IMR-90 (cell line): ENCODE measurements at regions not wholly inside any gene's neighbourhood (a gene's known extent, or its start where the extent isn't known, plus 50 kb on each side); places are given as distances from the start of the nearest gene placed in this dataset.

ENCODE experiments used
- ATAC-seq: fragments of 200-7000 bp; cut with Tn5 transposase; 2 replicates; pipeline ENCODE4 v1.9.1; 2020; ENCODE audit warnings: low read depth, mild to moderate bottlenecking, moderate library complexity
- BruUV-seq: library from RNA; stranded (reverse); fragments of 400-500 nt; replicated peaks from 2 replicates; lab custom pipeline; 2021; lab: Mats Ljungman, UMichigan
- CTCF ChIA-PET: fragments of 300-600 bp; formaldehyde crosslinking; extraction: SDS; loops from one replicate; lab custom pipeline; 2021; ENCODE audit warnings: antibody characterized with exemption; lab: Yijun Ruan, JAX
- POLR2A ChIA-PET: fragments of 300-600 bp; sonication (Branson Sonifier 250); formaldehyde crosslinking; loops from one replicate; lab custom pipeline; 2022; ENCODE audit warnings: antibody characterized with exemption; ENCODE audit not compliant: unreplicated experiment; lab: Charles Lee
- DNase-seq: peaks from one replicate; pipeline ENCODE4 v3.0.0; 2013
- H2AFZ ChIP-seq: replicated peaks from 2 replicates; pipeline ENCODE3; 2013; ENCODE audit warnings: low read length, mild to moderate bottlenecking; ENCODE audit not compliant: poor library complexity
- H2AK5ac ChIP-seq: 2 replicates; pipeline ENCODE4 v1.6.1; 2013; ENCODE audit warnings: low read depth, low read length, inconsistent platforms
- H2AK9ac ChIP-seq: replicated peaks from 2 replicates; pipeline ENCODE3; 2013; ENCODE audit warnings: mild to moderate bottlenecking, low read depth, low read length, moderate library complexity; ENCODE audit not compliant: poor library complexity
- H2BK120ac ChIP-seq: 2 replicates; pipeline ENCODE4 v1.6.1; 2013; ENCODE audit warnings: low read depth, low read length, inconsistent platforms
- H2BK15ac ChIP-seq: 3 replicates; pipeline ENCODE4 v1.6.1; 2013; ENCODE audit warnings: low read depth, low read length, inconsistent platforms
- H2BK20ac ChIP-seq: 2 replicates; pipeline ENCODE4 v1.6.1; 2013; ENCODE audit warnings: low read depth, mild to moderate bottlenecking, inconsistent platforms, low read length, moderate library complexity
- H2BK5ac ChIP-seq: 2 replicates; pipeline ENCODE4 v1.6.1; 2013; ENCODE audit warnings: mild to moderate bottlenecking, low read depth, low read length, inconsistent platforms; ENCODE audit not compliant: poor library complexity, severe bottlenecking
- H3K14ac ChIP-seq: replicated peaks from 2 replicates; pipeline ENCODE4 v1.6.1; 2013; ENCODE audit warnings: low read depth, low read length, inconsistent platforms
- H3K18ac ChIP-seq: 2 replicates; pipeline ENCODE4 v1.6.1; 2013; ENCODE audit warnings: low read depth, low read length, control low read depth
- H3K23ac ChIP-seq: 2 replicates; pipeline ENCODE4 v1.6.1; 2013; ENCODE audit warnings: low read depth, low read length, inconsistent platforms
- H3K27ac ChIP-seq: 2 replicates; pipeline ENCODE4 v1.5.1; 2013; ENCODE audit warnings: mild to moderate bottlenecking, control low read depth, low read length; ENCODE audit not compliant: insufficient read depth
- H3K27me3 ChIP-seq: 2 replicates; pipeline ENCODE4 v1.6.1; 2013; ENCODE audit warnings: low read length; ENCODE audit not compliant: control insufficient read depth, insufficient read depth
- H3K36me3 ChIP-seq: 2 replicates; pipeline ENCODE4 v1.6.1; 2013; ENCODE audit warnings: low read length, mixed read lengths; ENCODE audit not compliant: control insufficient read depth, insufficient read depth
- H3K4ac ChIP-seq: 2 replicates; pipeline ENCODE4 v1.6.1; 2013; ENCODE audit warnings: low read depth, low read length, inconsistent platforms
- H3K4me1 ChIP-seq: 2 replicates; pipeline ENCODE4 v1.6.1; 2013; ENCODE audit warnings: low read length, mixed read lengths; ENCODE audit not compliant: control insufficient read depth, insufficient read depth
- H3K4me2 ChIP-seq: 2 replicates; pipeline ENCODE4 v1.6.1; 2013; ENCODE audit warnings: low read depth, mild to moderate bottlenecking, control low read depth, low read length, moderate library complexity
- H3K4me3 ChIP-seq: 2 replicates; pipeline ENCODE4 v1.5.1; 2013; ENCODE audit warnings: low read depth, mild to moderate bottlenecking, control low read depth, low read length, moderate library complexity; ENCODE audit not compliant: insufficient read depth
- H3K56ac ChIP-seq: 2 replicates; pipeline ENCODE4 v1.6.1; 2013; ENCODE audit warnings: low read length, inconsistent platforms; ENCODE audit not compliant: insufficient read depth; ENCODE audit errors: extremely low read depth
- H3K79me1 ChIP-seq, 2 experiments: 2 replicates each; pipeline ENCODE4 v1.6.1; 2013; ENCODE audit warnings: low read length in 2 of 2, inconsistent platforms in 1 of 2, low read depth in 1 of 2
- H3K9ac ChIP-seq: 2 replicates; pipeline ENCODE4 v1.6.1; 2013; ENCODE audit warnings: low read depth, low read length, control low read depth
- H3K9me1 ChIP-seq: 2 replicates; pipeline ENCODE4 v1.6.1; 2013; ENCODE audit warnings: low read length, inconsistent platforms; ENCODE audit not compliant: insufficient read depth
- H3K9me3 ChIP-seq: 2 replicates; pipeline ENCODE4 v1.6.1; 2013; ENCODE audit warnings: low read length; ENCODE audit not compliant: control insufficient read depth, insufficient read depth
- H4K20me1 ChIP-seq: 2 replicates; pipeline ENCODE4 v1.6.1; 2013; ENCODE audit warnings: low read length, inconsistent platforms; ENCODE audit not compliant: insufficient read depth
- H4K5ac ChIP-seq: 2 replicates; pipeline ENCODE4 v1.6.1; 2013; ENCODE audit warnings: mild to moderate bottlenecking, low read depth, low read length, control low read depth
- H4K8ac ChIP-seq, 2 experiments: 2 replicates each; pipeline ENCODE4 v1.6.1; 2013; ENCODE audit warnings: low read depth in 2 of 2, low read length in 2 of 2, control low read depth in 1 of 2, inconsistent platforms in 1 of 2
- H4K91ac ChIP-seq: 2 replicates; pipeline ENCODE4 v1.6.1; 2013; ENCODE audit warnings: low read depth, low read length, inconsistent platforms; ENCODE audit not compliant: insufficient read depth
- CEBPB ChIP-seq: IDR thresholded peaks from 2 replicates; pipeline ENCODE4 v1.6.1; 2012; ENCODE audit warnings: low read depth, low read length, improper control_type of control experiment
- CHD1 ChIP-seq: IDR thresholded peaks from 2 replicates; pipeline ENCODE4 v1.6.1; 2012; ENCODE audit warnings: low read depth, low read length, improper control_type of control experiment
- FOS ChIP-seq: fragments of 150-350 bp; IDR thresholded peaks from 2 replicates; pipeline ENCODE4 v1.6.1; 2016; ENCODE audit warnings: low read depth, low read length
- MAFK ChIP-seq: IDR thresholded peaks from 2 replicates; pipeline ENCODE4 v1.6.1; 2012; ENCODE audit warnings: low read depth, low read length, improper control_type of control experiment
- MXI1 ChIP-seq: IDR thresholded peaks from 2 replicates; pipeline ENCODE4 v1.6.1; 2012; ENCODE audit warnings: low read depth, mild to moderate bottlenecking, low read length, moderate library complexity, borderline replicate concordance
- NFE2L2 ChIP-seq: fragments of 150-350 bp; IDR thresholded peaks from 2 replicates; pipeline ENCODE4 v1.6.1; 2016; ENCODE audit warnings: low read depth, mild to moderate bottlenecking, low read length
- SMC3 ChIP-seq: fragments of 150-350 bp; IDR thresholded peaks from 2 replicates; pipeline ENCODE4 v1.6.1; 2016; ENCODE audit warnings: low read depth, mild to moderate bottlenecking, antibody characterized with exemption, low read length, moderate library complexity
- whole genome bisulfite sequencing, 2 experiments: methylation state at CpG; one replicate each; pipeline versions ENCODE4 v1.1.5 to v1.1.7; 2013; ENCODE audit warnings: missing lambda C conversion rate in 2 of 2; ENCODE audit not compliant: insufficient read length in 1 of 2; ENCODE audit errors: extremely low coverage in 2 of 2; 5-methylcytosine and 5-hydroxymethylcytosine counted together
- dilution Hi-C: fragments of 300-500 bp; cut with HindIII; formaldehyde crosslinking; loops from one replicate; pipeline ENCODE4 v1.14.3; 2018; ENCODE audit warnings: low sequenced_read_pairs; ENCODE audit not compliant: unreplicated experiment
- in situ Hi-C: fragments of 300-500 bp; cut with MboI; formaldehyde crosslinking; loops from 3 replicates; pipeline ENCODE4 v1.14.3; 2019; ENCODE audit warnings: low sequenced_read_pairs, inconsistent platforms, mixed read lengths
- intact Hi-C: fragments of 100-400 bp; cut with micrococcal nuclease; formaldehyde crosslinking; loops from 2 replicates; pipeline ENCODE4 v1.10.0; 2022
- TF ChIP-seq, protein P1 (sequence below): fragments of 150-350 bp; IDR thresholded peaks from 2 replicates; pipeline ENCODE4 v1.6.1; 2017; ENCODE audit warnings: mild to moderate bottlenecking, antibody characterized with exemption, low read length, low read depth
- TF ChIP-seq, protein P2 (sequence below): fragments of 150-350 bp; IDR thresholded peaks from 2 replicates; pipeline ENCODE4 v1.6.1; 2016; ENCODE audit warnings: low read depth, mild to moderate bottlenecking, low read length, moderate library complexity, borderline replicate concordance

DNA sequence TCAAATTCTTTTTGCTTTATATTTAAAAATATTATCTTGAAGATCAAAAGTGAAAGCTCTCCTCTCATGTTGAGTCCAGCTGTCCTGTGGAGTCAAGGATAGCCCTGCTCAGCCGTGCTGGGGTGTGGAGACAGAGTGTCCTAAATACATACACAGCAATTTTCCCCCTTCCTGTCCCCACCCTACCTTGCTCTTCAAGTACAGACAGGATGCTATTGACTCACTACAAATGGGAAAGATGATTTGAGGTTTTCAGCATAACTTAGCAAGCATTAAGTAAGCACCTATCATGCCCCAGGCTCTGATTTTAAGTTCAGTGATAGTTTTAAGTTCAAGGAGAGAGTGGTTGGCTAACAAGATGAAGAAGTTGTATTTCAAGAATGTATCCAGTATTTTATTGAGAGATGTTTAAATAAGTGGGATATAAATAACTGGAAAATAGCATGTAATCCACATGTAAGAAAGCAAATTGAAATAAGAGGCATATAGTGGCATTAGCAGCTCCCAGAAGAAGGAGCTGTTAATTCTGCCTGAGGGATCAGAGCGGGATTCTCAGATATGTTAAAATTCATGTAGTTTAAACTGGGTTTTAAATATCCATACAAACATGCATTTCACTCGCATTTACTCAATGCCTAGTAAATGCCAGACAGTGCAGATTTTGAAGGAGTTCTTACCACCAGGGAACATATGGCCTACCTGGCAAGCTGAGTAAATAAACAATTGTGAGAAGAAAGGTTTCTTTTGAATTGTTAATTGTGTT lies 183.5 kb upstream of the ANKFN1 start:
- no peak overlapping the region for H2AK9ac ChIP-seq
- H3K9me1 ChIP-seq, result no peaks in the 10 kb centered on the region
- CTCF ChIA-PET, result interaction anchor here (0.6 kb wide), 1 partner anchor 81 kb away, joined by 4 read pairs; no protein-coding TSS in a partner anchor
- ATAC-seq (no peak), DNase-seq (no peak)
- H3K4ac ChIP-seq, result no peak overlapping the region
- no peak overlapping the region for H3K56ac ChIP-seq
- no peak overlapping the region for H2BK20ac ChIP-seq
- TF ChIP-seq SMC3 (no peak), MAFK (no peak), CHD1 (no peak), CEBPB (no peak), FOS (no peak), MXI1 (no peak), NFE2L2 (no peak)
- TF ChIP-seq, protein P1, sequence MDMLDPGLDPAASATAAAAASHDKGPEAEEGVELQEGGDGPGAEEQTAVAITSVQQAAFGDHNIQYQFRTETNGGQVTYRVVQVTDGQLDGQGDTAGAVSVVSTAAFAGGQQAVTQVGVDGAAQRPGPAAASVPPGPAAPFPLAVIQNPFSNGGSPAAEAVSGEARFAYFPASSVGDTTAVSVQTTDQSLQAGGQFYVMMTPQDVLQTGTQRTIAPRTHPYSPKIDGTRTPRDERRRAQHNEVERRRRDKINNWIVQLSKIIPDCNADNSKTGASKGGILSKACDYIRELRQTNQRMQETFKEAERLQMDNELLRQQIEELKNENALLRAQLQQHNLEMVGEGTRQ, result no peak
- TF ChIP-seq, protein P2, sequence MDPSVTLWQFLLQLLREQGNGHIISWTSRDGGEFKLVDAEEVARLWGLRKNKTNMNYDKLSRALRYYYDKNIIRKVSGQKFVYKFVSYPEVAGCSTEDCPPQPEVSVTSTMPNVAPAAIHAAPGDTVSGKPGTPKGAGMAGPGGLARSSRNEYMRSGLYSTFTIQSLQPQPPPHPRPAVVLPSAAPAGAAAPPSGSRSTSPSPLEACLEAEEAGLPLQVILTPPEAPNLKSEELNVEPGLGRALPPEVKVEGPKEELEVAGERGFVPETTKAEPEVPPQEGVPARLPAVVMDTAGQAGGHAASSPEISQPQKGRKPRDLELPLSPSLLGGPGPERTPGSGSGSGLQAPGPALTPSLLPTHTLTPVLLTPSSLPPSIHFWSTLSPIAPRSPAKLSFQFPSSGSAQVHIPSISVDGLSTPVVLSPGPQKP, result no peak
- in situ Hi-C loops (no loop called here), dilution Hi-C loops (no loop called here), intact Hi-C loops (no loop called here)
- H3K4me3 ChIP-seq, result no peak overlapping the region
- H4K8ac ChIP-seq, result no peak overlapping the region
- no peak overlapping the region for H4K91ac ChIP-seq
- no peak overlapping the region for H3K9ac ChIP-seq
- H3K14ac ChIP-seq, result no peak overlapping the region
- H2AFZ ChIP-seq, result no peak overlapping the region
- H4K20me1 ChIP-seq, result no peaks in the 10 kb centered on the region
- no peak overlapping the region for H3K23ac ChIP-seq
- no TSS peak for BruUV-seq
- no CpG with 5 or more reads among the region's 3 CpGs for WGBS, 2 experiments
- no peak overlapping the region for H2BK15ac ChIP-seq
- no peak overlapping the region for H3K4me2 ChIP-seq
- H2AK5ac ChIP-seq, result no peak overlapping the region
- no peaks in the 10 kb centered on the region for H3K79me1 ChIP-seq
- peaks cover 1% of the 10 kb centered on the region; the same call in 1 of the 2 replicates for H3K9me3 ChIP-seq
- no peak overlapping the region for H2BK5ac ChIP-seq
- H4K5ac ChIP-seq, result no peak overlapping the region
- H2BK120ac ChIP-seq, result no peak overlapping the region
- no peaks in the 10 kb centered on the region for H3K27me3 ChIP-seq
- H3K18ac ChIP-seq, result no peak overlapping the region
- H3K27ac ChIP-seq, result no peak overlapping the region
- H3K36me3 ChIP-seq, result no peaks in the 10 kb centered on the region
- POLR2A ChIA-PET, result no interaction called here
- H3K4me1 ChIP-seq, result no peaks in the 10 kb centered on the region
